A673 (cell line): ENCODE measurements at regions not wholly inside any gene's neighbourhood (a gene's known extent, or its start where the extent isn't known, plus 50 kb on each side); places are given as distances from the start of the nearest gene placed in this dataset.
"Not testable (repeated sequence)": the region's sequence is repeated elsewhere in the genome, so short reads cannot be mapped to it uniquely, and the experiment has no call there.

Experiments used
- BruUV-seq: library from RNA; stranded (reverse); fragments of 400-500 nt; replicated peaks from 2 replicates; lab custom pipeline; 2021; lab: Mats Ljungman, UMichigan
- CTCF ChIA-PET: fragments of 300-600 bp; sonication (Branson Sonifier 250); formaldehyde crosslinking; loops from one replicate; lab custom pipeline; 2022; ENCODE audit warnings: antibody characterized with exemption; lab: Charles Lee
- POLR2A ChIA-PET: fragments of 300-600 bp; sonication (Branson Sonifier 250); formaldehyde crosslinking; loops from one replicate; lab custom pipeline; 2022; ENCODE audit warnings: antibody characterized with exemption; ENCODE audit not compliant: low non-redundant PET; lab: Charles Lee
- DNase-seq: peaks from one replicate; pipeline ENCODE4 v3.0.0-alpha.2; 2015; ENCODE audit warnings: low spot score
- H3K27ac ChIP-seq: fragments of 200-600 bp; sonication (generic); 2 replicates; pipeline ENCODE4 v1.5.1; 2016; ENCODE audit warnings: mixed run types, low read depth, mild to moderate bottlenecking, mixed read lengths, antibody characterized with exemption, low read length; ENCODE audit not compliant: poor library complexity, severe bottlenecking
- H3K27me3 ChIP-seq: fragments of 200-600 bp; sonication (generic); replicated peaks from 2 replicates; pipeline ENCODE4 v1.6.1; 2017; ENCODE audit warnings: mixed run types, low read depth, mild to moderate bottlenecking, mixed read lengths, antibody characterized with exemption, low read length; ENCODE audit not compliant: insufficient read depth, poor library complexity
- H3K36me3 ChIP-seq: fragments of 200-600 bp; sonication (generic); 2 replicates; pipeline ENCODE4 v1.6.1; 2016; ENCODE audit warnings: mixed run types, mild to moderate bottlenecking, mixed read lengths, antibody characterized with exemption, low read length; ENCODE audit not compliant: insufficient read depth, poor library complexity, severe bottlenecking
- H3K4me1 ChIP-seq: fragments of 200-600 bp; sonication (generic); 2 replicates; pipeline ENCODE4 v1.6.1; 2017; ENCODE audit warnings: mixed run types, mild to moderate bottlenecking, mixed read lengths, antibody characterized with exemption, low read length; ENCODE audit not compliant: insufficient read depth, poor library complexity, severe bottlenecking
- H3K4me3 ChIP-seq: fragments of 200-600 bp; sonication (generic); 2 replicates; pipeline ENCODE4 v1.5.1; 2016; ENCODE audit warnings: low read depth, mixed run types, mild to moderate bottlenecking, mixed read lengths, low read length; ENCODE audit not compliant: poor library complexity, severe bottlenecking
- H3K9me3 ChIP-seq: fragments of 200-600 bp; sonication (generic); 2 replicates; pipeline ENCODE4 v1.6.1; 2016; ENCODE audit warnings: mixed run types, low read depth, mild to moderate bottlenecking, mixed read lengths, antibody characterized with exemption, low read length; ENCODE audit not compliant: poor library complexity, severe bottlenecking
- EZH2 ChIP-seq: fragments of 200-600 bp; sonication (generic); IDR thresholded peaks from 2 replicates; pipeline ENCODE4 v1.6.1; 2017; ENCODE audit warnings: borderline replicate concordance, low read depth, mild to moderate bottlenecking, mixed read lengths, antibody characterized with exemption, low read length; ENCODE audit not compliant: poor library complexity, severe bottlenecking
- intact Hi-C: fragments of 100-400 bp; cut with micrococcal nuclease; formaldehyde crosslinking; loops from one replicate; pipeline ENCODE4 v1.10.0; 2022; ENCODE audit not compliant: unreplicated experiment
- TF ChIP-seq, protein P1 (sequence below): fragments of 300-800, 200-600 bp; sonication (generic); conservative IDR thresholded peaks from 2 replicates; pipeline ENCODE4 v1.5.1; 2017; ENCODE audit warnings: low read depth, mild to moderate bottlenecking, antibody characterized with exemption, low read length, moderate library complexity, mixed read lengths

DNA sequence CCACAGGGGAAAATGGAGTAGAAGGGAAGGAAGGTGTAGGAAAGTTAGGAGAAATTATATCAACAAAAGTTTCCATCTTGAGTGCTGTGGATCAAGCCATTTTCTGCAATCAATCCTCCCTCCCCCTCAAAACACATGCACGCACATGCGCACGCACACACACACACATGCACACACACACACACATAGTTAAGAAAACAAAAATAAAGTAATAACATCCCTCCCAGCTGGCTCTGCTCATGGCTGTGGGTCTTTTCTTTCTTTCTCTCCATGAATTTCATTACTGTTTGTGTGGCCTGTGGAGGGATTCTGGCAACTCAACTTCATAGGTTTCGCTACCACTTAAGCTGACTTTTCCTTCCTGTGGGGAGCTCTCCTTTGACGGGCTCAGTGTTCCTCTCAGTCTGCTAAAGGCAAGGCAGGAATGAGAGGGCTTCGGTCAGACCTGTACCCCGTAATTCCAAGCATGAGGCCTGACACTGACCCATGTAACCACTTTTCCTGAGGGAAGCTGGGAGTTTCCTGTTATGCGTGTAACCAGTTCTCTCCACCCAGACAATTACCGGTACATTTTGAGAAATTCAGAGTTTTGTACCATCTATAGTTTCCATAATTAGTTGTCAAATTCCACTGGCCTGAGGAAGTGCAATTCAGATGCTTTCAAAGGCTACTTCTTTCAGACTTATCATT is 79.8 kb downstream of the ZNF92 start:
- H3K27ac ChIP-seq: no peak overlapping the region
- intact Hi-C loops: no loop called here
- BruUV-seq: no TSS peak
- CTCF ChIA-PET: no interaction called here
- POLR2A ChIA-PET: no interaction called here
- no peaks in the 10 kb centered on the region for H3K9me3 ChIP-seq
- H3K4me3 ChIP-seq: no peak overlapping the region
- peaks cover 27% of the 10 kb centered on the region for H3K4me1 ChIP-seq
- DNase-seq: no peak
- no peaks in the 10 kb centered on the region for H3K27me3 ChIP-seq
- no peaks in the 10 kb centered on the region for H3K36me3 ChIP-seq
- no peak for TF ChIP-seq EZH2

DNA sequence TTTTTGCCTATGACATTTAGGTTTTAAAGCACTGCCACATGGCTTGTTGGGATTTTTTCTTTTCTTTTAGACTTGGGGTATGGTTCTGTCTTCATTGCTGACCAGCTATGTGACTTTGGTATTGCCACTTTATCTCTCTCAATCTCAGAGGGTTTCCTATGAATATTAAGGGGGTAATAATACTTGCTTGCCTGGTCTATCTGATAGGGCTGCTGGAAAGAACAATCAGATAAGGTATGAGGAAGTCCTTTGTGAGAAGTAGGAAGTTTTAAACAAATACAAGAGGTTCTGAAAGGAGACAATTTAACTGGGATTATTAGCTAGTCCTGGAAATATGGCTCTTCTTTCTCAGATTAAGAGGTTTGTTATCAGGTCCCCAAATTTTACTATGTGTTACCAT is 80.8 kb downstream of the ZNF92 start:
- POLR2A ChIA-PET: interaction anchor here (0.6 kb wide), 1 partner anchor 764 kb away, joined by 4 read pairs; no protein-coding TSS in a partner anchor

DNA sequence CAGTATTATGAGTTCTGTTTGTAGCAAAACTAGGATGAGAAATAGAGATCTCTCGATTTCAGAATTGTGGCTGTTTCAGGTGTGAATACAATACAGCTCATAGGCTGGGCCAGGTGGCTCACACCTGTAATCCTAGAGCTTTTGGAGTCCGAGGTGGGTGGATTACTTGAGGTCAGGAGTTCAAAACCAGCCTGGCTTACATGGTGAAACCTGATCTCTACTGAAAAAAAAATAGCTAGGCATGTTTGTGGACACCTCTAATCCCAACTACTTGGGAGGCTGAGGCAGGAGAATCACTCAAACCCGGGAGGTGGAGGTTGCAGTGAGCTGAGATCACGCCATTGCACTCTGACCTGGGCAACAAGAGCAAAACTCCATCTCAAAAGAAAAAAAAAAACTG is 81.4 kb downstream of the ZNF92 start:
- BruUV-seq, DNase-seq, H3K27ac ChIP-seq, intact Hi-C loops, CTCF ChIA-PET, H3K9me3 ChIP-seq, H3K36me3 ChIP-seq, H3K4me3 ChIP-seq, H3K27me3 ChIP-seq: not testable (repeated sequence)
- peaks cover 17% of the 10 kb centered on the region for H3K4me1 ChIP-seq
- POLR2A ChIA-PET: interaction anchor here (0.6 kb wide), 1 partner anchor 763 kb away, joined by 4 read pairs; no protein-coding TSS in a partner anchor

More for the DNA sequence above, 80.8 kb downstream of the ZNF92 start:
- Histone ChIP-seq H3K4me3 (no peak overlapping the region), H3K9me3 (no peaks in the 10 kb centered on the region), H3K4me1 (peaks cover 23% of the 10 kb centered on the region), H3K27ac (no peak overlapping the region), H3K27me3 (no peaks in the 10 kb centered on the region), H3K36me3 (no peaks in the 10 kb centered on the region)
- intact Hi-C loops: no loop called here
- DNase-seq: no peak
- TF ChIP-seq, protein P1, sequence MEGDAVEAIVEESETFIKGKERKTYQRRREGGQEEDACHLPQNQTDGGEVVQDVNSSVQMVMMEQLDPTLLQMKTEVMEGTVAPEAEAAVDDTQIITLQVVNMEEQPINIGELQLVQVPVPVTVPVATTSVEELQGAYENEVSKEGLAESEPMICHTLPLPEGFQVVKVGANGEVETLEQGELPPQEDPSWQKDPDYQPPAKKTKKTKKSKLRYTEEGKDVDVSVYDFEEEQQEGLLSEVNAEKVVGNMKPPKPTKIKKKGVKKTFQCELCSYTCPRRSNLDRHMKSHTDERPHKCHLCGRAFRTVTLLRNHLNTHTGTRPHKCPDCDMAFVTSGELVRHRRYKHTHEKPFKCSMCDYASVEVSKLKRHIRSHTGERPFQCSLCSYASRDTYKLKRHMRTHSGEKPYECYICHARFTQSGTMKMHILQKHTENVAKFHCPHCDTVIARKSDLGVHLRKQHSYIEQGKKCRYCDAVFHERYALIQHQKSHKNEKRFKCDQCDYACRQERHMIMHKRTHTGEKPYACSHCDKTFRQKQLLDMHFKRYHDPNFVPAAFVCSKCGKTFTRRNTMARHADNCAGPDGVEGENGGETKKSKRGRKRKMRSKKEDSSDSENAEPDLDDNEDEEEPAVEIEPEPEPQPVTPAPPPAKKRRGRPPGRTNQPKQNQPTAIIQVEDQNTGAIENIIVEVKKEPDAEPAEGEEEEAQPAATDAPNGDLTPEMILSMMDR: no peak
- TF ChIP-seq EZH2: no peak
- BruUV-seq: no TSS peak
- CTCF ChIA-PET: no interaction called here

DNA sequence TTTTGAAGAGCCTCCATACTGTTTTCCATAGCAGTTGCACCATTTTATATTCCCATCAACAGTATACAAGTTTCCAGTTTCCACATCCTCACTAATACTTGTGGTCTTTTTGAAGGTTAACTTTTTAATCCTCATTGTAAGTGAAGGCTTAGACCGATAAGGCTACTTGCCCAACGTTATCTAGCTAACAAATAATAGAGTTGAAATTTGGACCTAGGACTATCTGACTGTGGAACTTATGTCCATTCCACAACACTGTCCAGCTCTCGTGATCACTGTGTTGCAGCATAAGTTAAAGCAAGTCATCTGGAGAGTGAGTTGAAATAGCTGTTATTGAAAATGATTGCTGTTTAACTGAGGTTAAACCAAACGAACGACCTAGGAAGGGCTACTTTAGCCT is 84.0 kb downstream of the ZNF92 start:
- Histone ChIP-seq H3K9me3 (no peaks in the 10 kb centered on the region), H3K27ac (no peak overlapping the region), H3K36me3 (no peaks in the 10 kb centered on the region), H3K4me1 (no peaks in the 10 kb centered on the region), H3K27me3 (no peaks in the 10 kb centered on the region), H3K4me3 (no peak overlapping the region)
- DNase-seq: no peak
- TF ChIP-seq EZH2: no peak
- TF ChIP-seq, protein P1: no peak
- ChIA-PET POLR2A (no interaction called here), CTCF (no interaction called here)
- no TSS peak for BruUV-seq
- intact Hi-C loops: no loop called here
